ENCODE measurements at regions not wholly inside any gene's neighbourhood (a gene's known extent, or its start where the extent isn't known, plus 50 kb on each side); places are given as distances from the start of the nearest gene placed in this dataset.

GRCh38 chr15:94162939-94163338, 68.4 kb upstream of the MCTP2 start:
- Histone ChIP-seq H3K27ac (ENCODE audit: extremely low read depth, low read depth, low read length) (no peak overlapping the region), H3K9ac (ENCODE audit: insufficient read depth in 1 of 2, low read depth in 2 of 2, low read length in 2 of 2) (no peak overlapping the region), H2AFZ (ENCODE audit: low read depth, low read length) (no peak overlapping the region), H3K27me3 (ENCODE audit: control insufficient read depth in 2 of 2, insufficient read depth in 2 of 2, low read length in 2 of 2) (no peaks in the 10 kb centered on the region), H3K36me3 (ENCODE audit: control insufficient read depth, insufficient read depth, low read length) (no peaks in the 10 kb centered on the region), H3K9me1 (ENCODE audit: control insufficient read depth, insufficient read depth, low read length) (no peaks in the 10 kb centered on the region), H3K4me1 (replicated peaks in 1 of 2; ENCODE audit: control insufficient read depth in 2 of 2, insufficient read depth in 2 of 2, low read length in 2 of 2) (no peaks in the 10 kb centered on the region), H3K4me3 (no peak overlapping the region), H4K20me1 (replicated peaks; ENCODE audit: control insufficient read depth, insufficient read depth, low read length) (no peaks in the 10 kb centered on the region), H3K79me2 (ENCODE audit: control insufficient read depth, insufficient read depth, low read length) (no peaks in the 10 kb centered on the region), H3K9me3 (replicated peaks; ENCODE audit: control insufficient read depth, insufficient read depth, low read depth, low read length) (no peaks in the 10 kb centered on the region), H3K4me2 (ENCODE audit: insufficient read depth, low read length) (no peak overlapping the region)
- in situ Hi-C loops (cut with MboI) = no loop called here
- CTCF ChIA-PET (ENCODE audit: low intra/inter-chr PET ratio) = no interaction called here
- POLR2A ChIA-PET = no interaction called here
- BruUV-seq (replicated peaks) = no TSS peak
- DNase-seq (ENCODE audit: extremely low read depth in 1 of 4, low spot score in 3 of 4) = no peak
- FAIRE-seq = no peak
- no peak for ATAC-seq
- 3% methylated on average over 5 of the region's 5 CpGs for whole genome bisulfite sequencing (ENCODE audit: insufficient coverage, low coverage, missing lambda C conversion rate)
- intact Hi-C loops (cut with micrococcal nuclease) = no loop called here
- no peak for TF ChIP-seq SMAD1 (IDR thresholded peaks at IDR 0.05; ENCODE audit: low read depth, low read length, partially characterized antibody)
- TF ChIP-seq CEBPB (tag; IDR thresholded peaks at IDR 0.05) = no peak
- no peak for TF ChIP-seq ZNF146 (CRISPR knock-in tag; IDR thresholded peaks at IDR 0.05; ENCODE audit: unreplicated experiment)
- no peak for TF ChIP-seq EP300 (IDR thresholded peaks at IDR 0.05; ENCODE audit: low read length)
- TF ChIP-seq DPF2 (IDR thresholded peaks at IDR 0.05) = no peak
- no peak for TF ChIP-seq ATF6 (CRISPR knock-in tag; IDR thresholded peaks at IDR 0.05)
- TF ChIP-seq LCOR (CRISPR knock-in tag; IDR thresholded peaks at IDR 0.05) = no peak
- TF ChIP-seq FOS (IDR thresholded peaks at IDR 0.05; ENCODE audit: extremely low read depth, insufficient read length) = no peak
- TF ChIP-seq SNAPC5 (CRISPR knock-in tag; IDR thresholded peaks at IDR 0.05) = no peak
- no peak for TF ChIP-seq YY1 (IDR thresholded peaks at IDR 0.05; ENCODE audit: borderline replicate concordance in 1 of 3, control insufficient read depth in 1 of 3, extremely low read depth in 1 of 3, insufficient read depth in 3 of 3, insufficient read length in 1 of 3, insufficient replicate concordance in 2 of 3, low read depth in 1 of 3, low read length in 2 of 3)
- TF ChIP-seq RAD21 (CRISPR knock-in tag; conservative IDR thresholded peaks at IDR 0.05 in 1 of 2, IDR thresholded peaks at IDR 0.05 in 1 of 2) = no peak
- TF ChIP-seq, protein P1, sequence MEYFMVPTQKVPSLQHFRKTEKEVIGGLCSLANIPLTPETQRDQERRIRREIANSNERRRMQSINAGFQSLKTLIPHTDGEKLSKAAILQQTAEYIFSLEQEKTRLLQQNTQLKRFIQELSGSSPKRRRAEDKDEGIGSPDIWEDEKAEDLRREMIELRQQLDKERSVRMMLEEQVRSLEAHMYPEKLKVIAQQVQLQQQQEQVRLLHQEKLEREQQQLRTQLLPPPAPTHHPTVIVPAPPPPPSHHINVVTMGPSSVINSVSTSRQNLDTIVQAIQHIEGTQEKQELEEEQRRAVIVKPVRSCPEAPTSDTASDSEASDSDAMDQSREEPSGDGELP (CRISPR knock-in tag; IDR thresholded peaks at IDR 0.05; ENCODE audit: borderline replicate concordance) = no peak
- no peak for TF ChIP-seq SIN3A (IDR thresholded peaks at IDR 0.05; ENCODE audit: borderline replicate concordance in 2 of 2, control insufficient read depth in 1 of 2, low read depth in 2 of 2, low read length in 2 of 2)
- no peak for TF ChIP-seq ZZZ3 (IDR thresholded peaks at IDR 0.05)
- TF ChIP-seq MCM7 (IDR thresholded peaks at IDR 0.05) = no peak
- no peak for TF ChIP-seq RHOXF2B (CRISPR knock-in tag; conservative IDR thresholded peaks at IDR 0.05)
- no peak for TF ChIP-seq BRF2 (IDR thresholded peaks at IDR 0.05; ENCODE audit: borderline replicate concordance, insufficient read depth, insufficient read length)
- no peak for TF ChIP-seq MCM5 (IDR thresholded peaks at IDR 0.05; ENCODE audit: low read depth)

All from K562 (cell line).